HG02759 (cell line): ENCODE measurements at regions not wholly inside any gene's neighbourhood (a gene's known extent, or its start where the extent isn't known, plus 50 kb on each side); places are given as distances from the start of the nearest gene placed in this dataset.

Source experiments
- ATAC-seq: cut with Tn5 transposase; IDR thresholded peaks from one replicate; pipeline ENCODE4 v1.9.1; 2021; ENCODE audit warnings: mild to moderate bottlenecking, moderate library complexity; ENCODE audit not compliant: unreplicated experiment

DNA sequence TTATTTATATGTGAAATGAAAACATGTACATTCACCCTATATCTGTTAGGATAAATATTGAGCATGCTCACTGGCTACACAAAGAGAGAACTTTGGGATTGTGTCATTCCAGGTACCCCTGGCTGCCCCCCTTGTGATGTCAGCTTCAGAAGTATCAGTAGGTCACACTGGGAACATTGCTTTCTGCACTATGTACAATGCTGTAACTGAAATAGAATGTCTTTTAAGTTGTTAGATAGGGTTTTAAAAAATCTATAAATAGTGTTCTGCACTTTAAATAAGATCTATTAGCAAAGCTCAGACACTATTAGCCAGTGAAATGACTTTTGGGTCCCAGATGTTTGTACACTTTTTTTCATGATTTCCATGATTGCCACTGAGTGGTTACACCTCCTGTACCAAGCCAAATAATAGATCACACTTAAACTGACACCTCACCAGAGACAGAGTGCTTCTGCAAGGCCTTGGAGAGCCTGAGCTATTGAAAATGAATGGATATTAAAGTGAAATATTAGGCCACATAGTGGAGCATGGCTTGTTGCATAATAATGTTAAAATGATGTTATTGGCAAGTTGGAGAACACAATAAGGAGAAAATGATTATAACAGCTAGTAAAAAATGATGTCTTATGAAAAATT is 297.0 kb upstream of the NXPH2 start:
- ATAC-seq, result no peak

DNA sequence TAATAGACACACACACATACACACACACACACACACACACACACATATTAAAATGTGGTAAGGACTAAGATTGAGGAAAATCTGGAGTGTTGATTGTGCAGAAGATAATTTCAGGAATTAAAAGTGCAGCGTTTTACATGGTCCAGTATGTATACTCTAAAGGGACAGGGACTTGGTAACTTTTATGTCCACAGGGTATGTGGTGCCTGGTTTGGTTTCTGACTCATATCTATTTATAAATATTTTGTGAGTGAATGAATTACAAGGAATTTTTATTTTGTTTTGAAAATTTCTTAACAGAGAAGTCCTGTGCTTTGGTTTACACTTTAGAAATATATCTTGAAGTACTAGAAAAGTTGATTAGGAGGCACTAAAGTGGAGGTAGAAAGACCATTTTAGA is 287.7 kb upstream of the NXPH2 start:
- no peak for ATAC-seq

DNA sequence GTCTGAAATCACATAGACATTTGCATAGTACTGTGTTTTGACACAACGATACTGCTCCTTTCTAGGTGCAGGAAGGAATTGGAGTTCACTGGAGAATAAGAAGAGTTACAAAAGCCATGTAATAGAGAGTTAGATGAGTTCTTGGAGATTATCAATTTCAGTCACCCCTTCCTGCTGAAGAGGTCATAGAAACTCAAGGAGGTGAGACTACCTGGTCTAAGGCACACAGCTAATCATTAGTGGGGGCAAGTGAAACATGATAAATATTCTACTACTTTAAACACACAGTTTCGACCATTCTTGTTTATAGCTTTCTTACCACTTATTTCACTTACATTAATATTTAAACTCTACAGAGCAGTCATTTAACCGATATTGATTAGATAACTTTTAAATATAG is 286.9 kb upstream of the NXPH2 start:
- ATAC-seq, result no peak

DNA sequence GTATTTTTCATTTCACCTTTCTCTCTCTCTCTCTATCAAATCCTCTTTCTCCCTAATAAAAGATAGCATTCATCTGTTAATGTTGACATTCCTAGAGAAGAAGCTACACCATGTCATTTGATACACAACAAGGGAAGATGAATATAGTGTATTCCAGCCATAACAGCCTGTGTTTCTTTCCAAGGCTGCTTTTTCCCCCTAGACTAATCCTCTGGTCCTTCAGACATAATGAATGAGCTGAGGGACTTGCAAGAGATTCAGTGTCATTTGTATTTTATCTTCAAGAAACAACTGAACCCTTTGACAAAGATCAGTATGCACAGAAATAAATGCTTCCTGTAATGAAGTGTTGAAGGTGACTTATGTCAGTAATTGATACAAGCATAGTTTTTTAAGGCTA is 284.0 kb upstream of the NXPH2 start:
- ATAC-seq, result no peak

DNA sequence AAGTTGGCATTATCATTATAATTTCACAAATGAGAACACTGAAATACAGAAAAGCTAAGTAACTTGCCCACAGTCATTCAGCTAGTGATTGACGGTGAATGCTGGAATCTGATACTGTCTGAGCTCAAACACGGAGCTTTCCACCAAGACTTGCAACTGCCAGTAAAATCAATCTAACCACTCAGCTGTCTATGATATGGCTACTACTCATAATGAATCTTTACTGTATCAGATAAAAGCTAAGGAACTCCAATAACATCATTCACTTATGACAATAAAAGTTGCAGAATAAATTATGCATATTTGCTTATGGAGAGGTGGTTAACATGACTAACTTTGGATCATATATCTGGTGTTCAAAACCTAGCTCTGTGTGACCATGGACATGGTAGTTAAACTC is 279.4 kb upstream of the NXPH2 start:
- ATAC-seq, result no peak

DNA sequence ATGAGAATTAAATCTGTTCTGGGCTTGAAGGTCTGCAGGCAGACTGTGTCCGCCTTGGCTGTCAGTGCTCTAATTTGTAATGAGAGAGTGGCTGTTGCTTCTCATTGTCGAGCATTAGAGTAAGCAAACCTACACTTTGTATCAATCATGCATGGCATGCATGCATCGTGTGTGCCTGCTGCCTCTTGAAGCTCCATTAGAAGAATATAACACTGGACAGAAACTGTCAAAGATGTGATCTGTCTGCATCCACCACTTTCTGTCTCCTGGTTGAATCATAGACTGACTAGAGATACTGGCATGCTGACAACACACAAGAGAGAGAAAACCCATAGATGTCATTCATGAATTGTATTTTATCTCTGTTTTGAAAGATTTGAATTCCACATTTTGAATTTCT is 275.0 kb upstream of the NXPH2 start:
- ATAC-seq, result no peak

DNA sequence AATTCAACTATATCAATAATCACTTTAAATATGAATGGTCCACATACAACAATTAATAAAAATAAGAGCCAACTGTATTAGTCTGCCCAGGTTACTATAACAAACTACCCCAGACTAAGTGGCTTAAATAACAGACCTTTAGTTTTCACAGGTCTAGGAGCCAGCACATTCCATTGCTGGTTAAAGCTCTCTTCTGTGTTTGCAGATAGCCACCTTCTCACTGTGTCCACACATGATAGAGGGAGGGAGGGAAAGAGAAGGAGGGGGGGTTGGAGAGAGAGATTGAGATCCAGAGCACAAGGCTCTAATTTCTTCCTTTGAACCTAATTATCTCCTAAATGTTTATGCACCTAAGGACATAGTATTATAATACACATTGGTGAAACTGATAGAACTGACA is 267.8 kb upstream of the NXPH2 start:
- ATAC-seq, result no peak

DNA sequence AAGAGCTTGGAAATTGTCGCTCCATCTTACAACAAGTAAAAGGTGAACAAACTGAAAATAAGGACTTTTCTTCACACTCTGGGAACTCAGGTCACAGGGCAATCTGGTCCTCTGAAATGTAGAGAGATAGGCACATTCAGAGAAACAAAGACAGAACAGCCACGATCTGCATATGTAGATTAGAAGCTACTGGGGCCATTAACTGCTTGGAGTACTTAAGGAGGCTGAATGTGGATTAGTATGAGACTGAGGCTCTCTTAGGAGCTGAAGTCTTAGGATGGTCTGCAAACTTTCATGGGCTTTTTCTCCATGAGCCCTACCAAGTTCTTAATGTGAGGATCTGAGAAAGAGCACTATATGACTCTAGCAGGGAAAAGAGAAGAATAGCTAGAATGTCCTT is 265.3 kb upstream of the NXPH2 start:
- no peak for ATAC-seq

DNA sequence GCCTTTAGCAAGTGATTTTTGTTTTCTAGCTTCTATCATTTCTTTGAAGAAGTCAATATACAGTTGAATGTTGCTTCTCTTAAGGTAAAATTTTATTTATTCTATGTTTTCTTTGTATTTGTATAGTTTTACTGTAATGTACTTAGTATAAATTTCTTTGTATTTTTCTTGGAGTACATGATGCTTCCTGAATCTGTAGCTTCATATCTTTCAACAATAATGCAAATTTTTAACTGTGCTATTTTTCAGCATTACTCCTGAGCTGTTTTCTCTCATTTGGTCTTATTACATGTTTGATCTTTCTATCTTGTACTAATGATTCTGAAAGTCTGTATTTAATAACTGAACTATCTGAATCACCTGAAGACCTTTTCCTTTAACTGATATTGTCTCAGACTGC is 253.9 kb upstream of the NXPH2 start:
- ATAC-seq, result no peak

DNA sequence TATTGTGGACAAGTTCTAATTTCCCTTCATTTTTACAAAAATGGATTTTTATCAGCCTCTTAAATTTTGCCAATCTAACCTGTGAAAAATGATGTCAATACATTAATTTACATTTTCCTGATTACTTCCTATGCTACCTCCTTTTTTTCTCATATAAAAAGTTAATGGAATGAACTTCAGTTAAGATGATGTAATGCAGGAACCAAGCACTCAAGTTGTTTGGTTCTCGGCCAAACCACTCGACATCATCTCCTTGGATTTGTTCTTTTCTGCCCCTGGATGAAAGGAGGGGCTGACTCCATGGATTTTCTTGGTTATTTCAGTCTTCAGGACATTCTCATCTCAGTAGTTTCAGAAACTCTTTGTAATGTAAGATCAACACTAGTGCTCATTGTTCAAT is 253.1 kb upstream of the NXPH2 start:
- ATAC-seq, result no peak

DNA sequence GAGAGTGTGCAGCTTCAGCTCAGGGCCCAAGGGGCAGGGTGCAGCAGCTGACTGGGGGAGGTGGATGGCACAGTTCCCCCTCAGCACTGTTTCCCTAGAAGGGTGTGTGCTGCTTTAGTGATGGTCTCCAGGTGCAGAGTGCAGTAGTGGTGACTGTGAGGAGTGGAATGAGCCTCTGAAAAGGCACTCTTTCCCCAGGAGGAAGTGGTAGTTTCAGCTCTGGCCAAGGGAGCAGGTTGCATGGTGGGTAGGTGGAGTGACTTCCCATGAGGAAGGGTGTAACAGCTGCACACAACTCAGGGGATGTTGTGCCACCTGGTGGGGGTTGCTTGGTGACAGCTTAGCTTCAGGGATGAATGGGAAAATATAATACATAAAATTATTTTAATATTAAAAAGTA is 251.5 kb upstream of the NXPH2 start:
- peak; percentile 79 for ATAC-seq

DNA sequence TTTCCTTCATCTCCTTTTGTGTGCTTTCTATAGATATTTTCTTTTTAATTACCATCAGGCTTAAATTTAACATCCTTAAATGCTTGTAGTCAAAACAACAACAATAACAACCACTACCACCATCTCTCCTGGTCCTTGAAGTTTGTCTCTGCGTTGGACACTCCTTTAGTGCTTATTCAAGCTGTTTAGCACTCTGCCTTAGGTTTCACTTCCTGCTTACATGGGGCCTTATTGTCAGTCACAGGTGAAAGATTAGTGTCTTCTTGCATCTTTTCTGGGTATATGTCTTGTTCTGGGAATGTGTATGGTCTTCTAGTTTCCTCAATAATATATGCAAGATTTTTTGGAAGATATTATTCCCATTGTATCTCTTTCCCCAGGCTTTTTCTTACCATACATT is 240.1 kb upstream of the NXPH2 start:
- ATAC-seq, result no peak

DNA sequence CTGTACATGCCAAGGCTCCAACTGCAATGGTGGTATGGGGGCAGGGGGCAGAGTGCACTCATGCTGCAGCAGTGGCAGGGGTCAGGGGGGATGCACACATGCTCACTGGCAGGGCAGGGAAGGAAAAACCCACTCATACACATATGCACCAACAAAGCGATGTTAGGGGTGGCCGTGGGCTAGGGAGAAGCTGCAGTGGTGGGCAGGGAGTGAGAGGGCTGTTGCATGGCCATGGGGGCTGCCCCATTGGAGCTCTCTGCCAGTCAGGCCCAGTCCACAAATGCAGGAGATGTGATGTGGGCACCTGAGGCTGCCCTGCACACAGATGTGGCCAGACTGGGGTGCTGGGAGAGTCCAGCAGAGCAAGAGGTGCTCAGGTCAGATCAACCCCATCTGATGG is 238.1 kb upstream of the NXPH2 start:
- ATAC-seq, result no peak

DNA sequence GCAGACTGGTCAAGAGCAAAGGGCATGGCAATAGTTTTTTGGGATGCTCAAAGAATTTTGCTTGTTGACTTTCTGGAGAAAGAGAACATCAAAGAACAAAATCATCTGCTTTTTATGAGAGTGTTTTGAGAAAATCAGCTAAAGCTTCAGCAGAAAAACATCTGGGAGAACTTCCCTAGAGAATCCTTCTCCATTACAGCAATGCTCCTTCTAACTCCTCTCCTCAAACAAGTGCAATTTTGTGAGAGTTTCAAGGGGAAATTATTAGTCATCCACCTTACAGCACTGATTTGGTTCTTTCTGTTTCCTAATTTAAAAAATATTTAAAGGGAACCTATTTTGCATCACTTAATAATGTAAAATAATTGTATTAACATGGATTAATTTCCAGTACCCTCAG is 226.9 kb upstream of the NXPH2 start:
- no peak for ATAC-seq

DNA sequence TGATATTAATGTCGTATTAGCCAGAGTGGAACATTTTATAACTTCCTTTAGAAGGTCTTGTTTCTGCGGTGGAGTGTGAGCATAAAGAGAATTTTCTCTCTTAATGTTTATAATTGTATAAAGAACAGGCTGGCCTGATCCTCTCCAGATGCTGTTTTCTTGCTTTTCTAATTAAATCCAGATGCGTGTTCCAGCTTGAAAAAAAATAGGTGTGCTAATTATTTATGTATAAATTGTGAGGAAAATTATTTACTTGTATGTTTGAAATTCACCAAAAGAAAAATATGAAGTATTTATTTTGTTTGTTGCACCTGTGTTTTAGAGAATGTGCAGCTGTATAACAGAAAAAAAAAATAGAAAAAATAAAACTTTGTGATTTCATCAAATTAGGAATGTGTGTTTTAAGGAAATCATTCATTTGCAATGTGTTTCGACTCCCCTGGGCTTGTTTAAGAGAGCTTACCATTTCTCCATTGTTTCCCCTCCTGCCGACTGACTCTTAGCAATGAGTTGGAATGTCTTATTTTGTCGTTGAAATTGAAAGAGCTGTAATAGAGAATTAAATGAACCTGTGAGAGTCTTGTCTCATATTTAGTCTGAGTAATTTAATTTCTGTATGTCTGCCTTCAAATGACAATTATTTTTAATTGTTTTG is 220.1 kb upstream of the NXPH2 start:
- no peak for ATAC-seq

DNA sequence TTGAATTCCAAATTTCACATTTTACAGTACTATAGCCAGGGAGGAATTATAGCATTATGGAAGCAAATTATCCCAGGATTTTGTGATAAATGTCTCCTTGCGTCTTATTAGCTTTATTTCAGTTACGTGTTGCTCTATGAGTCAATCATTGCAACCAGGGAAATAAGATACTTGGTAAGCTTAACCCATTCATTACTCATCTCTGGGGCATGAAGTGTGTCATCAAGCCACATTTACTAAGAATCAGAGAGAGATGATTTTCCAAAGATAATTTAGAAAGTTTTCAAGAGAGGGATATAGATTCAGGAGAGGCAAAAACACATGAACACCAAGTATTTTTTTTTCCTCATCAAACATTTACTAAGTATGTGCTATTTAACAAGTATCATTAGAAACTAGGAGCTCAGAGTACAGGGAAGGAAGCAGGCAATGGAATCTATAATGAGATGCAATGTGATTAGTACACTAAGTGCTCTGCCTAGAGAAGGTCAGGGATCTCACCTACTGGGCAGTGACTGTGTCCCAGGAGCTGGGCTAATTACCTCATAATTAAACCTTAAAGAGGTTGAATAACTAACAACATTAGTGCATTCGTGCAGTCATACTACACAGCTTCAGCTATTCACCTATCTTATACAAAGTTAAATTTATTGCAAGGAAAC is 217.8 kb upstream of the NXPH2 start:
- ATAC-seq, result no peak

DNA sequence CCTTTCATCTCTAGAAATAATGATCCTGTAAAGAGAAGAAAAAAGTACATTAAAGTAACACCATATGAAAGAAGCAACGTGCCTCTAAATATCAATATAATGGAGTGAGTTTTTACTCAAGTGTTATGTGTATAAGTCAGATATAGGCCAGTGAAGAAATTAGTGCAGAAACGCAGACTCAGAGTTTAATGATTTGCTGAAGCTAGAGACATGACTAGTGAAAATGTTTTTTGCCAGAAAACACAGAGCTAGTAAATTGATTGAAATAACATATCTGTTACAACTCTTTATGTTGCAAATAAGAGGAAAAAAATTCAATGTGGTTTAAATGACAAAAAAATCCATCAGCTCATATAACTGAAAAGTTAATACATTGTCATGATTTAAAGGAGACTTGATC is 217.2 kb upstream of the NXPH2 start:
- ATAC-seq, result no peak

DNA sequence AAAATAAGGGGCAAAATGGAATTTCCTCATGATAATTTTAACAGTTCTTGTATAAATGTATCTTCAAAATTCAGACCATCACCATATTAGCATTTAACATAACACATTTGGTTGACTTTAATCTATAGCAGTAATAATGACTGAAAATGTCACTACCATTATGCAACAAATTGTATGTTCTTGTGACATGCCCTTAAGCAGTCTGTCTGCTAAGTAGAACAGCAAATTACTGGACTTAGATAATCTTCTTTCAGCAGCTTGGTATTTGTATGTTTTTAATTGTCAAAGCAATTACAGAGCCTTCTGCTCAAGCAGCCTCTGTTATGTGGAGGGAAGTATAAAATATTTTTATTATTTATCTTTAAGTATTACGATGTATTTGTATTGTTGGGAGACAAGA is 214.3 kb upstream of the NXPH2 start:
- no peak for ATAC-seq

DNA sequence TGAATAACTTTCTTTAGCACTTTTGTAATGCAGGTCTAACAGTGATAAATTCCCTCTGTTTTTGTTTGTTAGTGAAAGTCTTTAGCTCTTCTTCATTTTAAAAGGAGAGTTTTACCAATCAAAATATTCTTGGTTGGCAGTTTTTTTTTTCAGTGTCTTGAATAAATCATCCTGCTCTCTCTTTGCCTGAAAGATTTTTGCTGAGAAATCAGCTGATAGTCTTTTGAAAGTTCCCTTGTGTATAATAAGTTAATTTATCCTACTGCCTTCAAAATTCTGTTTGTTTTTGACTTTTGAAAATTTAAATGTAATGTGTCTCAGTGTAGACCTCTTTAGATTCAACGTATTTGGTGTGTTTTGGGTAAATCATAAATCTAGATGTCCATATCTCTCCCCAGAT is 205.7 kb upstream of the NXPH2 start:
- ATAC-seq, result no peak

DNA sequence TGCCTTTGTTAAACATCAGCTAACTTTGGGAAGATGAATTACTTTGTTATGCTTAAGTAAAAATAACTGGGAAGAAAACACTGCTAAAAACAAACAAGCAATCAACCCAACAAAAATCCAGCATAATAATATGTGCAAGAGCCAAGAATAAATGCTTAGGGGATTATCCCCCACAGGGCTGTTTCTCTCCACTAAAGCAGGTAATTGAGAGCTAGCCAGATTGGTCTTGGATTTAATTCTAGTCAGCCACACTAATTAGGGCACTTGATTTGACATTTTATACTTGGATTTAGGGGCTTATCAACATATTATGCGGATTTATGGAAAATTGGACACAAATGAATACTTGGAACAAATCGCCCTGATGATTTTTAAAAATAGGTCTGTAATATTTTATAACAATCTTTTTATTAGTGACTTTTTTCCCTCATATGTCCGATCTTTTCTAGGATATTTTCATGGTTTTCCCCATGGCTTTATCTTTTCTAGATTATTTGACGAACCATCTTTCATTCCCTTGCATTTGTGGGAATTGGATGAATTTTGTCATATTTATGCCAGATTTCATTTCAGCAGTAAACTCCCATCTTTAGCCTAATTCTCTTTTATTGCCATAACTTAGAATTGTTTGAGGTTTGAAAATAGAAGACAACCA is 199.1 kb upstream of the NXPH2 start:
- ATAC-seq, result no peak

DNA sequence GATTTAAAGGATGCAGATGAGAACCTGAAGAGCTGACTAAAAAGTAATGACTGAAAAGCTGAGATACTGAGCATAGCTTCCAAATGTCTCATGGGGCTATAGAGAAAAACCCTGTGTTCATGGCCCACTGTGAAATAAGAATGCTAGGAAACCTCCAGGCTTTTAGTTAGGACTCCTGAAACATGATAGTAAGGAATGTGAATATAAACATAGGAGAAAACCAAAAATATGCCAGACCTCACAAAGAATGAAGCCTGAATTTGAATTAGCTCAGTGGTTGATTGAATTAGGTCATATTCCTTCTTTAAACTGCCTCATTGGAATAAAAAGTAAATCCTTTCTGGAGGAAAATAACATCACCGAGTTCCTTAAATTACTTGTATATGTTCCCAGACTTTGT is 194.5 kb upstream of the NXPH2 start:
- no peak for ATAC-seq

DNA sequence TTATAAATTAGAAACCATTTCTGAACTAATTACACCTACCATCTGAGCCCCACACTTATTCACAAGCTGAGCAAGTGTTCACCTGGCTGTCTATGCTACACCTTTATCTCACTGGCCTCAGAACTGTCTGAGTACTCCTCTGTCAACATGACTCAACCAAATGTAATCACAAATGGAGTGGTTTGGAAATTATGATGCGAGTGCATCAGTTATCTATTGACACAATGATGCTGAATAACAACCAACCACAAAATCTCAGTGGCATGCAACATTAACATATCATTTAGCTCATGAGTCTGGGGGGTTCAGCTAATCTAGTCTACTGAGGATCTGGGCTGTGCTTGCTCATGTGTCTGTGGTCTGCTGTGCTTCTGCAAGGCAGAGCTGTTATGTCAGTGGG is 184.2 kb upstream of the NXPH2 start:
- no peak for ATAC-seq
